ENCODE measurements at regions not wholly inside any gene's neighbourhood (a gene's known extent, or its start where the extent isn't known, plus 50 kb on each side); places are given as distances from the start of the nearest gene placed in this dataset.

GRCh38 chr3:25091934-25092333 lies 336.1 kb upstream of the RARB start:
- no peak for TF ChIP-seq CTCF (IDR thresholded peaks at IDR 0.05; ENCODE audit: low read length)
- no peak for TF ChIP-seq EZH2 (optimal IDR thresholded peaks at IDR 0.05; ENCODE audit: low read depth, low read length)
